Caco-2 (cell line): ENCODE measurements at regions not wholly inside any gene's neighbourhood (a gene's known extent, or its start where the extent isn't known, plus 50 kb on each side); places are given as distances from the start of the nearest gene placed in this dataset.

Experiments
- BruUV-seq: library from RNA; stranded (reverse); fragments of 400-500 nt; replicated peaks from 2 replicates; lab custom pipeline; 2021; lab: Mats Ljungman, UMichigan
- CTCF ChIA-PET: fragments of 300-600 bp; sonication (Branson Sonifier 250); formaldehyde crosslinking; loops from one replicate; lab custom pipeline; 2022; ENCODE audit warnings: antibody characterized with exemption; lab: Charles Lee
- POLR2A ChIA-PET: fragments of 300-600 bp; sonication (Branson Sonifier 250); formaldehyde crosslinking; loops from one replicate; lab custom pipeline; 2022; ENCODE audit warnings: antibody characterized with exemption; lab: Charles Lee
- DNase-seq, 2 experiments: peaks; one replicate each; pipeline versions ENCODE4 v3.0.0 to v3.0.0-alpha.2; 2020 to 2022
- H3K27me3 ChIP-seq: replicated peaks from 2 replicates; pipeline ENCODE4 v1.6.0; 2011; ENCODE audit warnings: low read length; ENCODE audit not compliant: control insufficient read depth, insufficient read depth
- H3K36me3 ChIP-seq: 2 replicates; pipeline ENCODE4 v1.5.1; 2011; ENCODE audit warnings: low read length; ENCODE audit not compliant: control insufficient read depth, insufficient read depth
- H3K4me1 ChIP-seq: fragments of 250-450 bp; sonication (Bioruptor Pico); 2 replicates; pipeline ENCODE4 v1.5.1; 2020; ENCODE audit warnings: mild to moderate bottlenecking
- H3K4me3 ChIP-seq: 2 replicates; pipeline ENCODE4 v1.5.1; 2011; ENCODE audit warnings: low read depth, mild to moderate bottlenecking, control low read depth, low read length
- H3K9me3 ChIP-seq: fragments of 250-450 bp; sonication (Bioruptor Pico); 2 replicates; pipeline ENCODE4 v1.5.1; 2020; ENCODE audit warnings: mild to moderate bottlenecking, moderate library complexity
- H3K27ac Mint-ChIP-seq: one replicate; pipeline ENCODE4 v1.8.0; 2022; ENCODE audit warnings: mixed read lengths; ENCODE audit not compliant: unreplicated experiment
- H3K27me3 Mint-ChIP-seq: one replicate; pipeline ENCODE4 v1.8.0; 2022; ENCODE audit warnings: mixed read lengths; ENCODE audit not compliant: insufficient read depth, unreplicated experiment
- H3K36me3 Mint-ChIP-seq: one replicate; pipeline ENCODE4 v1.8.0; 2022; ENCODE audit warnings: mild to moderate bottlenecking, mixed read lengths; ENCODE audit not compliant: insufficient read depth, unreplicated experiment
- H3K4me1 Mint-ChIP-seq: one replicate; pipeline ENCODE4 v1.8.0; 2022; ENCODE audit warnings: low read depth, mixed read lengths; ENCODE audit not compliant: unreplicated experiment
- H3K4me3 Mint-ChIP-seq: one replicate; pipeline ENCODE4 v1.8.0; 2022; ENCODE audit warnings: mild to moderate bottlenecking, moderate library complexity, mixed read lengths; ENCODE audit not compliant: unreplicated experiment
- H3K9me3 Mint-ChIP-seq: one replicate; pipeline ENCODE4 v1.8.0; 2022; ENCODE audit warnings: mixed read lengths; ENCODE audit not compliant: unreplicated experiment
- CTCF ChIP-seq, 2 experiments: fragments of 200-600 bp in 1 of 2; IDR thresholded peaks; 1 replicate in 1 of 2; 2 replicates in 1 of 2; pipeline versions ENCODE4 v1.5.1 to v1.8.0; 2011 to 2022; ENCODE audit warnings: antibody characterized with exemption in 1 of 2, control low read depth in 1 of 2, inconsistent platforms in 1 of 2, low read depth in 1 of 2, low read length in 1 of 2, mild to moderate bottlenecking in 1 of 2, moderate library complexity in 1 of 2; ENCODE audit not compliant: insufficient read depth in 1 of 2, severe bottlenecking in 1 of 2, unreplicated experiment in 1 of 2
- intact Hi-C: fragments of 100-400 bp; cut with micrococcal nuclease; formaldehyde crosslinking; loops from one replicate; pipeline ENCODE4 v1.10.0; 2022; ENCODE audit not compliant: unreplicated experiment

- Histone ChIP-seq H3K36me3 (no peaks in the 10 kb centered on the region), H3K4me1 (peaks cover 11% of the 10 kb centered on the region), H3K4me3 (no peak overlapping the region), H3K27me3 (no peaks in the 10 kb centered on the region; the same call in 1 of the 2 replicates), H3K9me3 (no peaks in the 10 kb centered on the region)
- Mint-ChIP-seq H3K4me3 (no peak overlapping the region), H3K4me1 (no peaks in the 10 kb centered on the region), H3K36me3 (no peaks in the 10 kb centered on the region), H3K9me3 (no peaks in the 10 kb centered on the region), H3K27me3 (peaks cover 6% of the 10 kb centered on the region), H3K27ac (no peak overlapping the region)
- POLR2A ChIA-PET: no interaction called here
- intact Hi-C loops: no loop called here
- CTCF ChIA-PET: no interaction called here
- no peak for DNase-seq
- BruUV-seq: no TSS peak
- TF ChIP-seq CTCF (IDR thresholded peaks at IDR 0.05; ENCODE audit: insufficient read depth in 1 of 2, low read depth in 1 of 2, low read length in 1 of 2, severe bottlenecking in 1 of 2, unreplicated experiment in 1 of 2): no peak
These were observed 70.6 kb upstream of the GRB10 start for GRCh38 chr7:50853311-50853710.

- no peak overlapping the region for H3K4me3 ChIP-seq
- Mint-ChIP-seq H3K4me1 (no peaks in the 10 kb centered on the region), H3K27me3 (peaks cover 6% of the 10 kb centered on the region), H3K9me3 (no peaks in the 10 kb centered on the region), H3K36me3 (no peaks in the 10 kb centered on the region), H3K27ac (no peak overlapping the region), H3K4me3 (no peak overlapping the region)
- no peak for TF ChIP-seq CTCF (IDR thresholded peaks at IDR 0.05; ENCODE audit: insufficient read depth in 1 of 2, low read depth in 1 of 2, low read length in 1 of 2, severe bottlenecking in 1 of 2, unreplicated experiment in 1 of 2)
- intact Hi-C loops: no loop called here
- no peaks in the 10 kb centered on the region for H3K36me3 ChIP-seq
- ChIA-PET CTCF (no interaction called here), POLR2A (no interaction called here)
- H3K9me3 ChIP-seq: no peaks in the 10 kb centered on the region
- no TSS peak for BruUV-seq
- no peaks in the 10 kb centered on the region; the same call in 1 of the 2 replicates for H3K27me3 ChIP-seq
- H3K4me1 ChIP-seq: peaks cover 11% of the 10 kb centered on the region
- DNase-seq: no peak
These were observed 70.2 kb upstream of the GRB10 start for GRCh38 chr7:50852901-50853300.

- ChIA-PET CTCF (no interaction called here), POLR2A (no interaction called here)
- Histone ChIP-seq H3K27me3 (no peaks in the 10 kb centered on the region; the same call in 1 of the 2 replicates), H3K4me1 (peaks cover 11% of the 10 kb centered on the region), H3K9me3 (no peaks in the 10 kb centered on the region), H3K36me3 (no peaks in the 10 kb centered on the region), H3K4me3 (no peak overlapping the region)
- Mint-ChIP-seq H3K36me3 (no peaks in the 10 kb centered on the region), H3K4me3 (no peak overlapping the region), H3K9me3 (no peaks in the 10 kb centered on the region), H3K4me1 (no peaks in the 10 kb centered on the region), H3K27ac (no peak overlapping the region), H3K27me3 (peaks cover 6% of the 10 kb centered on the region)
- DNase-seq: no peak
- intact Hi-C loops: no loop called here
- TF ChIP-seq CTCF (IDR thresholded peaks at IDR 0.05; ENCODE audit: insufficient read depth in 1 of 2, low read depth in 1 of 2, low read length in 1 of 2, severe bottlenecking in 1 of 2, unreplicated experiment in 1 of 2): no peak
- no TSS peak for BruUV-seq
These were observed 69.2 kb upstream of the GRB10 start for GRCh38 chr7:50851891-50852290.
